Duodenal mucosa (tissue), 2 donors: ENCODE measurements at regions not wholly inside any gene's neighbourhood (a gene's known extent, or its start where the extent isn't known, plus 50 kb on each side); places are given as distances from the start of the nearest gene placed in this dataset.

ENCODE experiments used
- H3K27ac ChIP-seq: one replicate; pipeline ENCODE4 v1.7.0; 2013; ENCODE audit warnings: low read depth, low read length
- H3K27me3 ChIP-seq, 2 donors: one replicate each; pipeline ENCODE4 v1.7.0; 2013; ENCODE audit warnings: low read length in 2 of 2, control low read depth in 1 of 2; ENCODE audit not compliant: insufficient read depth in 2 of 2, control insufficient read depth in 1 of 2
- H3K36me3 ChIP-seq, 2 donors: one replicate each; pipeline ENCODE4 v1.7.0; 2013; ENCODE audit warnings: low read length in 2 of 2, control low read depth in 1 of 2; ENCODE audit not compliant: insufficient read depth in 2 of 2, control insufficient read depth in 1 of 2
- H3K4me1 ChIP-seq, 2 donors: one replicate each; pipeline ENCODE4 v1.7.0; 2013; ENCODE audit warnings: low read length in 2 of 2, control low read depth in 1 of 2; ENCODE audit not compliant: insufficient read depth in 2 of 2, control insufficient read depth in 1 of 2
- H3K4me3 ChIP-seq, 2 donors: one replicate each; pipeline ENCODE4 v1.7.0; 2013; ENCODE audit warnings: low read length in 2 of 2, low read depth in 1 of 2
- H3K9ac ChIP-seq, 2 donors: one replicate each; pipeline ENCODE4 v1.7.0; 2013; ENCODE audit warnings: low read length in 2 of 2, low read depth in 1 of 2
- H3K9me3 ChIP-seq, 2 donors: one replicate each; pipeline ENCODE4 v1.7.0; 2013; ENCODE audit warnings: low read length in 2 of 2, control low read depth in 1 of 2; ENCODE audit not compliant: control insufficient read depth in 1 of 2

- Histone ChIP-seq H3K27me3 (peaks cover 0 to 5% of the 10 kb centered on the region in 2 donors), H3K4me3 (no peak overlapping the region), H3K27ac (no peak overlapping the region), H3K9ac (no peak overlapping the region), H3K4me1 (no peaks in the 10 kb centered on the region), H3K9me3 (no peaks in the 10 kb centered on the region), H3K36me3 (no peaks in the 10 kb centered on the region)
These were observed 338.3 kb upstream of the CHD6 start for GRCh38 chr20:41956338-41957074.

GRCh38 chr20:41952166-41952565 is 334.0 kb upstream of the CHD6 start:
- Histone ChIP-seq H3K27me3 (peaks cover 0 to 5% of the 10 kb centered on the region in 2 donors), H3K4me3 (no peak overlapping the region), H3K36me3 (no peaks in the 10 kb centered on the region), H3K9ac (no peak overlapping the region), H3K27ac (no peak overlapping the region), H3K9me3 (no peaks in the 10 kb centered on the region), H3K4me1 (no peaks in the 10 kb centered on the region)

GRCh38 chr20:41951615-41952014 is 333.4 kb upstream of the CHD6 start:
- Histone ChIP-seq H3K9ac (no peak overlapping the region), H3K36me3 (no peaks in the 10 kb centered on the region), H3K9me3 (no peaks in the 10 kb centered on the region), H3K27me3 (peaks cover 0 to 5% of the 10 kb centered on the region in 2 donors), H3K27ac (no peak overlapping the region), H3K4me1 (no peaks in the 10 kb centered on the region), H3K4me3 (no peak overlapping the region)

- no peaks in the 10 kb centered on the region for H3K4me1 ChIP-seq
- H3K27ac ChIP-seq, result no peak overlapping the region
- no peaks in the 10 kb centered on the region for H3K36me3 ChIP-seq
- H3K27me3 ChIP-seq, result no peaks in the 10 kb centered on the region
- H3K4me3 ChIP-seq, result no peak overlapping the region
- no peak overlapping the region for H3K9ac ChIP-seq
- no peaks in the 10 kb centered on the region for H3K9me3 ChIP-seq
These were observed 321.5 kb upstream of the CHD6 start for GRCh38 chr20:41939659-41940058.

GRCh38 chr20:41938353-41938752 is 320.2 kb upstream of the CHD6 start:
- Histone ChIP-seq H3K9ac (no peak overlapping the region), H3K4me1 (no peaks in the 10 kb centered on the region)

GRCh38 chr20:41935259-41935791 is 317.1 kb upstream of the CHD6 start:
- no peak overlapping the region for H3K27ac ChIP-seq
- no peak overlapping the region for H3K4me3 ChIP-seq
- H3K4me1 ChIP-seq, result no peaks in the 10 kb centered on the region
- no peaks in the 10 kb centered on the region for H3K9me3 ChIP-seq
- H3K9ac ChIP-seq, result no peak overlapping the region
- H3K27me3 ChIP-seq, result no peaks in the 10 kb centered on the region
- H3K36me3 ChIP-seq, result no peaks in the 10 kb centered on the region

More at GRCh38 chr20:41938353-41938752, 320.2 kb upstream of the CHD6 start:
- H3K36me3 ChIP-seq, result no peaks in the 10 kb centered on the region
- H3K27ac ChIP-seq, result no peak overlapping the region
- H3K4me3 ChIP-seq, result no peak overlapping the region
- no peaks in the 10 kb centered on the region for H3K27me3 ChIP-seq
- H3K9me3 ChIP-seq, result no peaks in the 10 kb centered on the region

GRCh38 chr20:41932431-41932830 is 314.3 kb upstream of the CHD6 start:
- no peaks in the 10 kb centered on the region for H3K27me3 ChIP-seq
- H3K4me3 ChIP-seq, result no peak overlapping the region
- no peaks in the 10 kb centered on the region for H3K36me3 ChIP-seq
- no peak overlapping the region for H3K27ac ChIP-seq
- no peak overlapping the region for H3K9ac ChIP-seq
- no peaks in the 10 kb centered on the region for H3K4me1 ChIP-seq
- H3K9me3 ChIP-seq, result no peaks in the 10 kb centered on the region

GRCh38 chr20:41927655-41928054 is 309.5 kb upstream of the CHD6 start:
- H3K27me3 ChIP-seq, result peaks cover 4 to 5% of the 10 kb centered on the region in 2 donors
- H3K36me3 ChIP-seq, result no peaks in the 10 kb centered on the region
- H3K27ac ChIP-seq, result no peak overlapping the region
- no peaks in the 10 kb centered on the region for H3K9me3 ChIP-seq
- no peaks in the 10 kb centered on the region for H3K4me1 ChIP-seq
- no peak overlapping the region for H3K4me3 ChIP-seq
- H3K9ac ChIP-seq, result no peak overlapping the region

GRCh38 chr20:41927189-41927588 is 309.0 kb upstream of the CHD6 start:
- Histone ChIP-seq H3K9me3 (no peaks in the 10 kb centered on the region), H3K36me3 (no peaks in the 10 kb centered on the region), H3K4me1 (no peaks in the 10 kb centered on the region), H3K9ac (no peak overlapping the region), H3K27me3 (peaks cover 4 to 5% of the 10 kb centered on the region in 2 donors), H3K4me3 (no peak overlapping the region), H3K27ac (no peak overlapping the region)

- H3K4me1 ChIP-seq, result no peaks in the 10 kb centered on the region
- H3K36me3 ChIP-seq, result no peaks in the 10 kb centered on the region
These were observed 307.3 kb upstream of the CHD6 start for GRCh38 chr20:41925476-41925875.

More at GRCh38 chr20:41925476-41925875, 307.3 kb upstream of the CHD6 start:
- Histone ChIP-seq H3K27me3 (peaks cover 4 to 5% of the 10 kb centered on the region in 2 donors), H3K9me3 (no peaks in the 10 kb centered on the region), H3K27ac (no peak overlapping the region), H3K4me3 (no peak overlapping the region), H3K9ac (no peak overlapping the region)
